Activated B cell treated with CpG ODN at 0.5 μM for 24 hours (primary cell): ENCODE measurements at regions not wholly inside any gene's neighbourhood (a gene's known extent, or its start where the extent isn't known, plus 50 kb on each side); places are given as distances from the start of the nearest gene placed in this dataset.

ENCODE experiments used
- ATAC-seq: fragments of 200-7000 bp; cut with Tn5 transposase; one replicate; pipeline ENCODE4 v1.10.0; 2021; ENCODE audit warnings: low read depth, mild to moderate bottlenecking, moderate library complexity
- CTCF ChIA-PET: fragments of 350-600 bp; sonication (Branson Sonifier 250); formaldehyde crosslinking; loops from one replicate; lab custom pipeline; 2021; ENCODE audit warnings: antibody characterized with exemption; lab: Charles Lee
- POLR2A ChIA-PET: fragments of 350-600 bp; sonication (Branson Sonifier 250); formaldehyde crosslinking; loops from one replicate; lab custom pipeline; 2021; ENCODE audit warnings: antibody characterized with exemption; lab: Charles Lee
- DNase-seq: peaks from one replicate; pipeline ENCODE4 v3.0.0; 2022
- H3K27ac Mint-ChIP-seq: one replicate; pipeline ENCODE4 v1.8.0; 2020; ENCODE audit warnings: mixed read lengths
- H3K27me3 Mint-ChIP-seq: one replicate; pipeline ENCODE4 v1.8.0; 2021; ENCODE audit warnings: mixed read lengths
- H3K36me3 Mint-ChIP-seq: one replicate; pipeline ENCODE4 v1.8.0; 2021; ENCODE audit warnings: low read depth, mixed read lengths
- H3K4me1 Mint-ChIP-seq: one replicate; pipeline ENCODE4 v1.8.0; 2021; ENCODE audit warnings: mixed read lengths
- H3K4me3 Mint-ChIP-seq: one replicate; pipeline ENCODE4 v1.8.0; 2020; ENCODE audit warnings: mild to moderate bottlenecking, mixed read lengths
- H3K9me3 Mint-ChIP-seq: one replicate; pipeline ENCODE4 v1.8.0; 2020; ENCODE audit warnings: mixed read lengths
- intact Hi-C: fragments of 100-400 bp; cut with micrococcal nuclease; formaldehyde crosslinking; loops from one replicate; pipeline ENCODE4 v1.15.1; 2024
- TF ChIP-seq, protein P1 (sequence below): fragments of 200-600 bp; IDR thresholded peaks from one replicate; pipeline ENCODE4 v1.8.0; 2022; ENCODE audit warnings: antibody characterized with exemption, mild to moderate bottlenecking

- H3K27ac Mint-ChIP-seq, result no peak overlapping the region
- no peaks in the 10 kb centered on the region for H3K36me3 Mint-ChIP-seq
- ATAC-seq (no peak), DNase-seq (no peak)
- H3K27me3 Mint-ChIP-seq, result no peaks in the 10 kb centered on the region
- ChIA-PET CTCF (no interaction called here), POLR2A (no interaction called here)
- TF ChIP-seq, protein P1, sequence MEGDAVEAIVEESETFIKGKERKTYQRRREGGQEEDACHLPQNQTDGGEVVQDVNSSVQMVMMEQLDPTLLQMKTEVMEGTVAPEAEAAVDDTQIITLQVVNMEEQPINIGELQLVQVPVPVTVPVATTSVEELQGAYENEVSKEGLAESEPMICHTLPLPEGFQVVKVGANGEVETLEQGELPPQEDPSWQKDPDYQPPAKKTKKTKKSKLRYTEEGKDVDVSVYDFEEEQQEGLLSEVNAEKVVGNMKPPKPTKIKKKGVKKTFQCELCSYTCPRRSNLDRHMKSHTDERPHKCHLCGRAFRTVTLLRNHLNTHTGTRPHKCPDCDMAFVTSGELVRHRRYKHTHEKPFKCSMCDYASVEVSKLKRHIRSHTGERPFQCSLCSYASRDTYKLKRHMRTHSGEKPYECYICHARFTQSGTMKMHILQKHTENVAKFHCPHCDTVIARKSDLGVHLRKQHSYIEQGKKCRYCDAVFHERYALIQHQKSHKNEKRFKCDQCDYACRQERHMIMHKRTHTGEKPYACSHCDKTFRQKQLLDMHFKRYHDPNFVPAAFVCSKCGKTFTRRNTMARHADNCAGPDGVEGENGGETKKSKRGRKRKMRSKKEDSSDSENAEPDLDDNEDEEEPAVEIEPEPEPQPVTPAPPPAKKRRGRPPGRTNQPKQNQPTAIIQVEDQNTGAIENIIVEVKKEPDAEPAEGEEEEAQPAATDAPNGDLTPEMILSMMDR, result no peak
- intact Hi-C loops, result no loop called here
- no peaks in the 10 kb centered on the region for H3K4me1 Mint-ChIP-seq
- H3K4me3 Mint-ChIP-seq, result no peak overlapping the region
- no peaks in the 10 kb centered on the region for H3K9me3 Mint-ChIP-seq
Observed at GRCh38 chr11:127275774-127276173, 275.2 kb upstream of the KIRREL3 start.

- POLR2A ChIA-PET, result no interaction called here
- Mint-ChIP-seq H3K4me3 (no peak overlapping the region), H3K27me3 (no peaks in the 10 kb centered on the region), H3K9me3 (no peaks in the 10 kb centered on the region), H3K36me3 (no peaks in the 10 kb centered on the region), H3K4me1 (no peaks in the 10 kb centered on the region), H3K27ac (no peak overlapping the region)
- TF ChIP-seq, protein P1, result no peak
- no peak for ATAC-seq
- CTCF ChIA-PET, result no interaction called here
- intact Hi-C loops, result no loop called here
- no peak for DNase-seq
Observed at GRCh38 chr11:127274328-127274676, 273.7 kb upstream of the KIRREL3 start.

- ATAC-seq (no peak), DNase-seq (no peak)
- Mint-ChIP-seq H3K36me3 (no peaks in the 10 kb centered on the region), H3K27me3 (no peaks in the 10 kb centered on the region), H3K9me3 (no peaks in the 10 kb centered on the region), H3K27ac (no peak overlapping the region), H3K4me1 (no peaks in the 10 kb centered on the region), H3K4me3 (no peak overlapping the region)
- ChIA-PET POLR2A (no interaction called here), CTCF (no interaction called here)
- TF ChIP-seq, protein P1, result no peak
- intact Hi-C loops, result no loop called here
Observed at GRCh38 chr11:127273593-127274327, 273.2 kb upstream of the KIRREL3 start.

DNA sequence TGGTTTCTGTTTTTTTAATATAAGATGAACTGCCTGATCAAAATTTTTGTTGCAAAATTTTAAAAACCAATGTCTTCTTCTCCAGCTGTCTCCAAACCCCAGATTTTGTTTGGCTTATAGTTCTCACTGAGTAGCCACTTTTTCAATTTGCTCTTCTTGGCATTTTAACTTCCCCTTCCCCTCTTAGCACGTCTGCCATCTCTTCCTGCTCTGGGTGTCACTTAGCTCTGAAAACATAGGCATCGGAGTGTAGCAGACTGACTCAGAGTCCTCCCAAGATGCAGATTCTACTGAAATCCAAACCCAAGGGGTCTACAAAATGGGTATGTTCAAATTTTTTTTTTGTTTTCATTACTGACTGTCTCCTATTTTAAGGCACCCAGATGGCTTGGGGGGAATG lies 270.3 kb upstream of the KIRREL3 start:
- DNase-seq, result no peak
- H3K27ac Mint-ChIP-seq, result no peak overlapping the region
- H3K9me3 Mint-ChIP-seq, result peaks cover under 1% of the 10 kb centered on the region
- H3K36me3 Mint-ChIP-seq, result no peaks in the 10 kb centered on the region
- no peaks in the 10 kb centered on the region for H3K27me3 Mint-ChIP-seq
- intact Hi-C loops, result no loop called here
- POLR2A ChIA-PET, result no interaction called here
- no peak overlapping the region for H3K4me3 Mint-ChIP-seq
- CTCF ChIA-PET, result no interaction called here
- no peak for ATAC-seq
- TF ChIP-seq, protein P1, result no peak
- H3K4me1 Mint-ChIP-seq, result no peaks in the 10 kb centered on the region

GRCh38 chr11:127269911-127270310 lies 269.3 kb upstream of the KIRREL3 start:
- Mint-ChIP-seq H3K27me3 (no peaks in the 10 kb centered on the region), H3K4me1 (no peaks in the 10 kb centered on the region), H3K4me3 (no peak overlapping the region), H3K36me3 (no peaks in the 10 kb centered on the region), H3K27ac (no peak overlapping the region), H3K9me3 (peaks cover 3% of the 10 kb centered on the region)
- POLR2A ChIA-PET, result no interaction called here
- TF ChIP-seq, protein P1, result no peak
- intact Hi-C loops, result no loop called here
- CTCF ChIA-PET, result no interaction called here
- DNase-seq, result no peak
- no peak for ATAC-seq
